ES-I3 (cell line): ENCODE measurements at regions not wholly inside any gene's neighbourhood (a gene's known extent, or its start where the extent isn't known, plus 50 kb on each side); places are given as distances from the start of the nearest gene placed in this dataset.
"Not testable (repeated sequence)": the region's sequence is repeated elsewhere in the genome, so short reads cannot be mapped to it uniquely, and the experiment has no call there.

ENCODE experiments used
- H3K36me3 ChIP-seq: 2 replicates; pipeline ENCODE4 v1.6.1; 2013; ENCODE audit warnings: mild to moderate bottlenecking, low read length, control low read depth, moderate library complexity; ENCODE audit not compliant: insufficient read depth
- H3K4me1 ChIP-seq: 2 replicates; pipeline ENCODE4 v1.6.1; 2013; ENCODE audit warnings: mild to moderate bottlenecking, control low read depth, low read length; ENCODE audit not compliant: insufficient read depth
- H3K9ac ChIP-seq: 2 replicates; pipeline ENCODE4 v1.6.1; 2013; ENCODE audit warnings: low read depth, mild to moderate bottlenecking, low read length, moderate library complexity
- H3K9me3 ChIP-seq: 2 replicates; pipeline ENCODE4 v1.6.1; 2013; ENCODE audit warnings: mild to moderate bottlenecking, low read length, moderate library complexity; ENCODE audit not compliant: control insufficient read depth, insufficient read depth

DNA sequence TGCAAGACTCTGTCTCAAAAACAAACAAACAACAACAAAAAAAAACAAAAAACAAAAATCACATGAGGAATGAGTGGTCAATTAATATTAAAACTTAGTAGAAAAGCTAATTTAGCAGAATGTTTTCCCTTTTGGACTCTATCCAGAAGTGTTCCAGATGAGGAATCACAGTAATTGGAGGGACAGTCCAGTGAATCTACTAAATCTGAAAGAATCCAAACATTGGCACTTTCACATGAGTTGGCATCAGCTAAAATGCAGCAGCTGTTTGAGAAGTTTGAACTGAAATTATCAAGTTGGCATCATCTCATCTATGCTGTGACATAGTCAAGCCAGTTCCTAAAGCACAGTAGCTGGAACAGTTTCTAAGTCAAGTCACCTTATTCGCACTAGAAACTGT, 367.8 kb downstream of the PPP1R3A start:
- Histone ChIP-seq H3K9ac (no peak overlapping the region), H3K36me3 (no peaks in the 10 kb centered on the region), H3K4me1 (no peaks in the 10 kb centered on the region), H3K9me3 (no peaks in the 10 kb centered on the region; the same call in 1 of the 2 replicates)

- no peaks in the 10 kb centered on the region for H3K36me3 ChIP-seq
- no peaks in the 10 kb centered on the region for H3K4me1 ChIP-seq
- H3K9ac ChIP-seq, result no peak overlapping the region
- H3K9me3 ChIP-seq, result no peaks in the 10 kb centered on the region; the same call in 1 of the 2 replicates
Measured at GRCh38 chr7:113548561-113548960, 370.2 kb downstream of the PPP1R3A start.

DNA sequence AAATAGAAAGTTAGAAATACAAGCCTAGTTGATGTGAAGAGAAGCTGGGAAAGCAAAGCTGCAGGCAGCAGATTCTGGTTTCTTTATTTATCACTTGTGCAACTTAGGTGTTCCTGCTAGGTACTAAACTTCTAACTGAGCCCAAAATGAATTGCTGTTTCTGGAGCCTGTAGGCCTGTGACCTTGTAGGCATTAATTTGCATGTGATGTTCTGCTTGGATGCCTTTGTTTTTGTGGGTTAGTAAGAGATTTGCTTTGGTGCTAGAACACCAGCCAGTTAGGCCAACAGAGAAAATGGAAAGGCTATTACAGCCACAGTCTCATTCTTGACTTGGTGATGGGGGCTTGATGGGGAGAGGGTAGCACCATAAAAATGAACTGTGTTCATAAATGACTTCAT, 370.7 kb downstream of the PPP1R3A start:
- no peak overlapping the region for H3K9ac ChIP-seq
- H3K4me1 ChIP-seq, result no peaks in the 10 kb centered on the region
- H3K9me3 ChIP-seq, result no peaks in the 10 kb centered on the region; the same call in 1 of the 2 replicates
- no peaks in the 10 kb centered on the region for H3K36me3 ChIP-seq

DNA sequence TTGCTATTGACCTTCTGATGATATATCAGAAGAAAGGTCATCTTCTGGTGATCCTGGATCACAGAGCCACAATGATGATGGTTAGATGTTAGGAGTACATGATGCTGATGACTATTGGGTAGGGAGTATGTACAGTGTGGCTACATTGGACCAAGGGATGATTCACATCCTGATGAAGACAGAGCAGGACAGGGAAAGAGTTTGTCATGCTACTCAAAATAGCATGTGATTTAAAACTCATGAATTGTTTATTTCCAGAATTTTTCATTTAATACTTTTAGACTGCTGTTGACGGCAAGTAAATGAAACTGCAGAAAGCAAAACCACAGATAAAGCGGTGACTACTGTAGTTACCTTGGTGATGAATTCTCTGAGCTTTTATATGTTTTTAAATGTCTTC, 397.3 kb downstream of the PPP1R3A start:
- Histone ChIP-seq H3K4me1 (no peaks in the 10 kb centered on the region), H3K9ac (no peak overlapping the region), H3K36me3 (no peaks in the 10 kb centered on the region), H3K9me3 (no peaks in the 10 kb centered on the region)

DNA sequence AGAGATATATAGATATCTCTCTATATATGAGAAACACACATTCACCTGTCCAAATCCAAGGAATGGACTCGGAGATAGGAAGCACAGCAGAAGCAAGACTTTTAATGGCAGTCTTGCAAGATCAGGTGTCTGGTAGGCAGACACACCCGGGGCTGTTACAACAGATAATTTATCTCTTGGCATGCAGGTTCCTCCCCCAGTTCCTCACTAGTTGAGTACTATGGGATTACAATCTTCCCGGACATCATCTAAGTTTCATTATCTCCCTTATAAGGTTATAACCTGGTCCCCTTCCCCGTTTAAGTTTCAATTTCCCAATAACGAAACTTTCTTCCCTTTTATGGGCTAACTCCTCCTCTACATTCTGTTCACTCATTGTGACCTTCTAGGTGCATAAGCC, 399.3 kb downstream of the PPP1R3A start:
- Histone ChIP-seq H3K36me3 (no peaks in the 10 kb centered on the region), H3K9me3 (no peaks in the 10 kb centered on the region), H3K9ac (no peak overlapping the region), H3K4me1 (no peaks in the 10 kb centered on the region)

- H3K9me3 ChIP-seq, result no peaks in the 10 kb centered on the region
- H3K9ac ChIP-seq, result no peak overlapping the region
- H3K4me1 ChIP-seq, result no peaks in the 10 kb centered on the region
- H3K36me3 ChIP-seq, result no peaks in the 10 kb centered on the region
Measured at GRCh38 chr7:113504691-113505090, 386.3 kb upstream of the SMIM30 start.

DNA sequence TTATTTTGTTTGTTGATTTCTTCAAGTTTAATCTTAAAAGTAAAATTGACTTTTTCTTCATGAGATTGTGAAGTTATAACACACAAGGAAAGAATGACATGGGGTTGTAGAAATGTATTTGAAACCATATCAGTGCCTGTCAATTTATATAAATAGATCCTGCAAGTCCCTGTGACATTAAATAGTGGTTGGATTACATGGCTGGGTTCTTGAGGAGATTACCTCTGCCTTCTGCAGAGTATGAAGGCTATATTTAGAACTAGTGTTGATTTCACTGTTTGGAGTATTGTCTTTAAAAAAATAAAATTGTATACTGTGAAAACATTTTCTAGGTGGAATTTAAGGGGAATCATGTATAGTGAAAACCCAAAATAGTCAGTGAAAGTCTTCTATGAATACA, 385.8 kb upstream of the SMIM30 start:
- Histone ChIP-seq H3K4me1 (no peaks in the 10 kb centered on the region), H3K9ac (no peak overlapping the region), H3K9me3 (no peaks in the 10 kb centered on the region), H3K36me3 (no peaks in the 10 kb centered on the region)

DNA sequence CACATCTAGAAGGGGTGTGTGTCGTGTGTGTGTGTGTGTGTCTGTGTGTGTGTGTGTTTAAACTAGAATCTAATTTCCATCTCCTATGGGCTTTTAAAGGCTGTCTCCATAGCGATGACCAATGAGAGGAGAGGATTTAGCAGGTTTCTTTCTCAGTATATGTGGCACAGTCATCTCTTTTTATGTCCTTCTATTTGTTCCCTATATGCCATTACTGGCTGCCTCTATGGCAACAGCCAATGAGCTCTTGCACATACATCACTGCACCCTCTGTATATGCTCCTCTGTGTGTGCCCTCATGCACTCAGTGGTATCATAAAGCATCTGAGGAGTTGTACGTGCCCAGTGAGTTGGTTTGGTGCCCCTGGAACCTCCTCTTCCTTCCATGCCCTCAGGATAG, 378.2 kb upstream of the SMIM30 start:
- H3K9me3 ChIP-seq, H3K4me1 ChIP-seq, H3K36me3 ChIP-seq, H3K9ac ChIP-seq: not testable (repeated sequence)

DNA sequence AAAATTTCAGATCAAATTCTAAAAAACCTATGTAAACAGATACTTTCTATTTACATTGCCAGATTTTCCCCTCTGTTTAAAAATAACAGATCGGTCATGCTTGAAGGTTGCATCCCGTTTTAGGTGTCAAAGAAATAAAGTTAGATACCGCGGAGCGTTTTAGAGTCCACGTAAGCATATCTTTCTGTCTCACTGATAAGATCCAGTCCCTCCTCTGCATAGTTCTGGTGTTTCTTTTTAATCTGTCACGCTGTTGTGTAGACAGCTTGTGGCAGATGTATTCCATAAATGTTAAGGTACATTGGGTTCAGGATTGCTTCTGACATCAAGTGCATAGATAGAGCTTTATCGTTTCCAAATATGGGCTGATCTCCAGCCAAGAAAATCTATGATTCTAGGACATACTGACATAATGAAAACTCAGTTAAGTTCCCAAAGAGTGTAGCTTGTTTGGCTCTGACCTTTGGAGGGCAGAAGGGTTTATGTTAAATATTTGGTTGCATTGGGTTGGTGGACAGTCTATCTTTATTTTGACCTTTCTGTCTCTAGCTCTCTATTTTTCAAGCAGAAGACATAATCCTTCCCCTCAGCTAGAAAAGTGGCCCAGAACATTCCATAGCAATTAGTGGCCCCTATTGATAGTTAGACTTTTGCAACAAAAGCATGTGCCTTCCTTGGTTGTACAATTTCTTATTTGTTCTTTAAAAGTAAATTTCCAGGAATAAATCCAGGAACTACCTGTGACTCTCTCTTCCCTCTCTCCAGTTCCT, 376.6 kb upstream of the SMIM30 start:
- H3K9ac ChIP-seq, H3K36me3 ChIP-seq, H3K4me1 ChIP-seq, H3K9me3 ChIP-seq: not testable (repeated sequence)

DNA sequence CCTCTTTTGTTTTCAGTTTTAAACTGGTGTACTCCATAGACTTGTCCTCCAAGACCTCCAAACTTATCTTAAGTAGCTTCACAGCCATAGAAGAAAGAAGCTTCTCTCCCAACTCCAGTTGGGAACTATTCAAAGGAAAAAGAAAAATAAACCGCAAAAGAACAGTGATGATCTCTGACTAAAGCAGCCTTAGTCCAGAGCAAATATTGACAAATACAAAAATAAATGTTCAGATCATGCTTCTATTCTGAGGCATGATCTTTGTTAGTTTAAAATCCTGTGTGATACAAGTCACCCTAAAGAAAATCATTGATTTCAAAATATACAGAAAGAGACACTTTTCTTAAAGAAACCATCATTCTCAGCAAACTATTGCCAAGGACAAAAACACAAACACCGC, 373.0 kb upstream of the SMIM30 start:
- Histone ChIP-seq H3K9me3 (no peaks in the 10 kb centered on the region), H3K9ac (no peak overlapping the region), H3K4me1 (no peaks in the 10 kb centered on the region), H3K36me3 (no peaks in the 10 kb centered on the region)

DNA sequence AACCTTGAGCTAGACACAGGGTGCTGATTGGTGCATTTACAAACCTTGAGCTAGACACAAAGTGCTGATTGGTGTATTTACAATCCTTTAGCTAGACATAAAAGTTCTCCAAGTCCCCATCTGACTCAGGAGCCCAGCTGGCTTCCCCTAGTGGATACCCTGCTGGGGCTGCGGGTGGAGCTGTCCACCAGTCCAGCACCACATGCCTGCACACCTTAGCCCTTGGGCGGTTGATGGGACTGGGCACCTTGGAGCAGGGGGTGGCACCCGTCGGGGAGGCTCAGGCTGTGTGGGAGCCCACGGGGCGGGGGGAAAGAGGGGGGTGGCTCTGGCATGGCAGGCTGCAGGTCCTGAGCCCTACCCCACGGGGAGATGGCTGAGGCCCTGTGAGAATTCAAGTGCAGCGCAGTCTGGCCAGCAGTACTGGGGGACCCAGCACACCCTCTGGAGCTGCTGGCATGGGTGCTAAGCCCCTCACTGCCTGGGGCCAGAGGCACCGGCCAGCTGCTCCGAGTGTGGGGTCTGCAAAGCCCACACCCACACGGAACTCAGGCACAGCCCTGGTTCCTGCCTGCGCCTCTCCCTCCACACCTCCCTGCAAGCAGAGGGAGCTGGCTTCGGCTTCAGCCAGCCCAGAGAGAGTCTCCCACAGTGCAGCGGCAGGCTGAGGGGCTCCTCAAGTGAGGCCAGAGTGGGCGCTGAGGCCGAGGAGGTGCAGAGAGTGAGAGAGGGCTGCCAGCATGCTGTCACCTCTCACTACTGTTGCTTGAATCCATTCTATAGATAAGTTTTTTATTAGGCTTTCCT, 369.8 kb upstream of the SMIM30 start:
- no peak overlapping the region for H3K9ac ChIP-seq
- H3K4me1 ChIP-seq, result no peaks in the 10 kb centered on the region
- H3K9me3 ChIP-seq, result no peaks in the 10 kb centered on the region; the same call in 1 of the 2 replicates
- H3K36me3 ChIP-seq, result no peaks in the 10 kb centered on the region

DNA sequence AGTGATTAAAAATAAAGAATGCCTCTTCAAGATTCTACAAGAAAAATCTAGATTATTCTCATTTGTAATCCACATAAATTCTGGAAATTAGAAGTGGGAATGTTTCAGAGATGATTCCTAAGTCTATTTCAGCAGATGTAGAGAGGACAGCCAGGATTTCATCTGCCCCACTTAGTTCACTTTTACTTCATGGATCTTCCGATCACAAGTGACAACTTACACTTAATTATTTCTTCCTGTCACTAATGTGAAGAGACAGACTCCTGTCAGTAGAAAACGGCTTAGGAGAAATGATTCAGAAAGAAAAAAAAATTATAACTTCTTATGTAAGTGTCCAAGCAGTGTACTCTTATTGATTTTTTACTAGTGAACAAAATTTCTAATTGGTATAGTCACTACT, 368.2 kb upstream of the SMIM30 start:
- no peaks in the 10 kb centered on the region for H3K36me3 ChIP-seq
- H3K9me3 ChIP-seq, result no peaks in the 10 kb centered on the region; the same call in 1 of the 2 replicates
- no peaks in the 10 kb centered on the region for H3K4me1 ChIP-seq
- no peak overlapping the region for H3K9ac ChIP-seq

DNA sequence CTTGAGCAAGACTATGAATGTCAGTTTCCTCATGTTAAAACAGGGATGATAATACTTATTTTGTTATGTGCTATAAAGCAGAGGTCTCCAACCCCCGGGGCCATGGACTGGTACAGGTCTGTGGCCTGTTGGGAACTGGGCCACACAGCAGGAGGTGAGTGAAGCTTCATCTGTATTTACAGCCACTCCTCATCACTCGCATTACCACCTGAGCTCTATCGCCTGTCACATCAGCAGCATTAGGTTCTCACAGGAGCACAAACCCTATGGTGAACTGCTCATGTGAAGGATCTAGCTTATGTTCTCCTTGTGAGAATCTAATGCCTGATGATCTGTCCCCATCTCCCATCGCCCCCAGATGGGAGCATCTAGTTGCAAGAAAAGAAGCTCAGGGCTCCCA, 365.3 kb upstream of the SMIM30 start:
- no peaks in the 10 kb centered on the region for H3K4me1 ChIP-seq
- H3K9ac ChIP-seq, result no peak overlapping the region
- no peaks in the 10 kb centered on the region for H3K36me3 ChIP-seq
- H3K9me3 ChIP-seq, result no peaks in the 10 kb centered on the region; the same call in 1 of the 2 replicates

GRCh38 chr7:113480537-113480936, 362.2 kb upstream of the SMIM30 start:
- Histone ChIP-seq H3K36me3 (no peaks in the 10 kb centered on the region), H3K9ac (no peak overlapping the region), H3K4me1 (no peaks in the 10 kb centered on the region), H3K9me3 (no peaks in the 10 kb centered on the region; the same call in 1 of the 2 replicates)
